ENCODE measurements at regions not wholly inside any gene's neighbourhood (a gene's known extent, or its start where the extent isn't known, plus 50 kb on each side); places are given as distances from the start of the nearest gene placed in this dataset.
A peak's percentile ranks its signal among the peaks of the same experiment; 100 is the strongest.

DNA sequence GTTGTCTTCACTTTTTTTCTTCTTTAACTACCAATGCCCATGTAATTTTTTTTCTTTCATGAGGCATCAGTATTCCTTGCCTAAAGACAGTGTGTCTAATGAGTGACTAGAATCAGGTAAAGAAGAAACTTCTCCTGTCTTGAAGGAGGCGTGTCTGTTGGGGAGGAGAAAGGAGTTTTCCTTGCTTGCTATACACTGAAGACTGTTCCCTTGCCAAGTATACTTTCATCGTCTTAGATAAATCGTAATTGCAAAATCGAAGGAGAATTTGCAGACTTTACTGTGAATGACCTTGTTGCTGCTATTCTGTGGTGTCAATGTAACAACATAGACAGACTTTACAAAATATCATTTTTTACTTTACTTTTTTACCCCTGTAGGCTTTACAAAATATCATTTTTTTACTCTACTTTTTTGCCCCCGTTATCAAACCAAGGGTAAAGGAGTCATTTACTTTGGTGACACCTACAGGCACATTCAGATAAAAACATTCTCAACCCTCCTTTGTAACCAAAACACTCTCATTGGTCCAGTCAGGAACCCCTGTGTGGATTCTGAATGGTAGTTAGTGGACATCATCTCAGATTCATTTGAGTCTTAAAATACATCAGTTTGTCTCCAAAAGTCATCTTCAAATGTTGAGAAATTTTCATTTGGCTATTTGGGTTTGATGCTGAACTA lies 232.4 kb downstream of the AHR start:
- Histone ChIP-seq H2AFZ (ENCODE audit: low read length) (peak overlapping the region; percentile 81; the same call in 1 of the 2 replicates), H3K9me2 (replicated peaks; ENCODE audit: low read depth, low read length) (no peaks in the 10 kb centered on the region), H3K4me1 (ENCODE audit: insufficient read depth, low read length, poor library complexity, severe bottlenecking) (peaks cover 18% of the 10 kb centered on the region), H3K9ac (ENCODE audit: low read depth, low read length, poor library complexity, severe bottlenecking) (no peak overlapping the region), H3K4me3 (ENCODE audit: low read length, poor library complexity, severe bottlenecking) (peak overlapping the region; percentile 45), H3K36me3 (ENCODE audit: insufficient read depth, low read length) (no peaks in the 10 kb centered on the region), H3K4me2 (ENCODE audit: low read depth, low read length, poor library complexity, severe bottlenecking) (peak overlapping the region; percentile 68), H3K79me2 (ENCODE audit: insufficient read depth, low read length) (no peaks in the 10 kb centered on the region), H3K9me3 (ENCODE audit: insufficient read depth, low read depth, low read length) (no peaks in the 10 kb centered on the region), H3K27me3 (ENCODE audit: insufficient read depth, low read length, poor library complexity, severe bottlenecking) (no peaks in the 10 kb centered on the region), H4K20me1 (ENCODE audit: insufficient read depth, low read length, poor library complexity, severe bottlenecking) (no peaks in the 10 kb centered on the region), H3F3A (ENCODE audit: low read depth) (0 out of 2 replicates have a peak, but pooled peaks cover 1% of the 10 kb centered on the region)
- TF ChIP-seq, protein P1, sequence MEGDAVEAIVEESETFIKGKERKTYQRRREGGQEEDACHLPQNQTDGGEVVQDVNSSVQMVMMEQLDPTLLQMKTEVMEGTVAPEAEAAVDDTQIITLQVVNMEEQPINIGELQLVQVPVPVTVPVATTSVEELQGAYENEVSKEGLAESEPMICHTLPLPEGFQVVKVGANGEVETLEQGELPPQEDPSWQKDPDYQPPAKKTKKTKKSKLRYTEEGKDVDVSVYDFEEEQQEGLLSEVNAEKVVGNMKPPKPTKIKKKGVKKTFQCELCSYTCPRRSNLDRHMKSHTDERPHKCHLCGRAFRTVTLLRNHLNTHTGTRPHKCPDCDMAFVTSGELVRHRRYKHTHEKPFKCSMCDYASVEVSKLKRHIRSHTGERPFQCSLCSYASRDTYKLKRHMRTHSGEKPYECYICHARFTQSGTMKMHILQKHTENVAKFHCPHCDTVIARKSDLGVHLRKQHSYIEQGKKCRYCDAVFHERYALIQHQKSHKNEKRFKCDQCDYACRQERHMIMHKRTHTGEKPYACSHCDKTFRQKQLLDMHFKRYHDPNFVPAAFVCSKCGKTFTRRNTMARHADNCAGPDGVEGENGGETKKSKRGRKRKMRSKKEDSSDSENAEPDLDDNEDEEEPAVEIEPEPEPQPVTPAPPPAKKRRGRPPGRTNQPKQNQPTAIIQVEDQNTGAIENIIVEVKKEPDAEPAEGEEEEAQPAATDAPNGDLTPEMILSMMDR (conservative IDR thresholded peaks at IDR 0.05; ENCODE audit: low read length), result peak; percentile 80
- no peak for TF ChIP-seq EZH2phosphoT487 (IDR thresholded peaks at IDR 0.05; ENCODE audit: borderline replicate concordance)

DNA sequence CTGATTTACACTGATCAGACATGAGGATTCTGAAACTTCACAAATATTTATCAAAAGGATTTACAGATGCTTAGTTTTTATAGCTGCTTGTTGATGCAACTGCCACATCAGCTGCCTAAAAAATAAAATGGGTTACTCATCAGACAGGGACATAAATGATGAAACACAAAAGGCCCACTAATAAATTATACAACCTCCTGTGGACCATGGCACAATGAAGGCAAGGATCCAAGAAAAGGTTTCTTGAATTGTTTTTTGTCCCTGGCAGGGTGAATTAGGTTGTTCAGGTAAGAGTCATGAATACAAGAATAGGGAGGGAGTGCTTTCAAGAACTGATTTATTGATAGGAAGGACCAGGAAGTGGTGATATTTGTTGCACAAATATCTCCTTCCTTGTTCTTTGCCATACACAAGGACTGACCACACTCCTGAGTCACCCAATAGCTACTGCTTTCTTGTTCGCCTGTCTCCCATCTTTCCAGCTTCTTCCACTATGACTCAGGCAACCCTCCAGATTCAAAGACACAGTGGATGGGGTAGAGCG lies 234.5 kb downstream of the AHR start:
- H3K79me2 ChIP-seq (ENCODE audit: insufficient read depth, low read length), result no peaks in the 10 kb centered on the region

DNA sequence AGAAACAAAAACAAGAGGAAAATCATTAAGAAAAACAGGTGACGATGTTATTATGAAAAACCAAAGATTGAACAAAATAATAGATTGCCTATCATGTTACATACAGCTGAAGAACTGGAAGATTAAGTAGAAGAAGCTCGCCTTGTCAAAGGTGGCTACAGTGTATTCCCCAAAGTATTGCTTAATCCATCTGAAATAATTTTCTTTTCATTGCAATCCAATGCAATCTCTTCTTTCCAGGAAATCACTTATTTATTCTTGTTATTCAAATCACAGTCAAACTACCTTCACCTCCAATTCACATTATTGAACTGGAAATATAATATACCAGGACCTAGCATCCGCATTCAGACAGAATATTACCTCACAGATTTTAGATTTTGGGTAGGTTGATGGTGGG lies 235.9 kb downstream of the AHR start:
- Histone ChIP-seq H4K20me1 (ENCODE audit: insufficient read depth, low read length, poor library complexity, severe bottlenecking) (no peaks in the 10 kb centered on the region), H3K4me1 (ENCODE audit: insufficient read depth, low read length, poor library complexity, severe bottlenecking) (peaks cover 18% of the 10 kb centered on the region), H3K4me2 (ENCODE audit: low read depth, low read length, poor library complexity, severe bottlenecking) (no peak overlapping the region), H3K36me3 (ENCODE audit: insufficient read depth, low read length) (no peaks in the 10 kb centered on the region), H3K9me2 (replicated peaks; ENCODE audit: low read depth, low read length) (no peaks in the 10 kb centered on the region), H3F3A (ENCODE audit: low read depth) (no peaks in the 10 kb centered on the region), H2AFZ (ENCODE audit: low read length) (no peak overlapping the region), H3K4me3 (ENCODE audit: low read length, poor library complexity, severe bottlenecking) (no peak overlapping the region), H3K79me2 (ENCODE audit: insufficient read depth, low read length) (no peaks in the 10 kb centered on the region), H3K9ac (ENCODE audit: low read depth, low read length, poor library complexity, severe bottlenecking) (no peak overlapping the region), H3K9me3 (ENCODE audit: insufficient read depth, low read depth, low read length) (no peaks in the 10 kb centered on the region), H3K27me3 (ENCODE audit: insufficient read depth, low read length, poor library complexity, severe bottlenecking) (no peaks in the 10 kb centered on the region)
- TF ChIP-seq EZH2phosphoT487 (IDR thresholded peaks at IDR 0.05; ENCODE audit: borderline replicate concordance), result no peak
- TF ChIP-seq, protein P1 (conservative IDR thresholded peaks at IDR 0.05; ENCODE audit: low read length), result no peak

More for the DNA sequence above, 234.5 kb downstream of the AHR start:
- H2AFZ ChIP-seq (ENCODE audit: low read length), result 0 out of 2 replicates have a peak overlapping the region, but pooled peaks have one; percentile 81
- H3K36me3 ChIP-seq (ENCODE audit: insufficient read depth, low read length), result no peaks in the 10 kb centered on the region
- H3K4me1 ChIP-seq (ENCODE audit: insufficient read depth, low read length, poor library complexity, severe bottlenecking), result peaks cover 18% of the 10 kb centered on the region
- TF ChIP-seq, protein P1 (conservative IDR thresholded peaks at IDR 0.05; ENCODE audit: low read length), result no peak
- TF ChIP-seq EZH2phosphoT487 (IDR thresholded peaks at IDR 0.05; ENCODE audit: borderline replicate concordance), result no peak
- H3K27me3 ChIP-seq (ENCODE audit: insufficient read depth, low read length, poor library complexity, severe bottlenecking), result no peaks in the 10 kb centered on the region
- H3K9ac ChIP-seq (ENCODE audit: low read depth, low read length, poor library complexity, severe bottlenecking), result no peak overlapping the region
- no peak overlapping the region for H3K4me3 ChIP-seq (ENCODE audit: low read length, poor library complexity, severe bottlenecking)
- no peaks in the 10 kb centered on the region for H4K20me1 ChIP-seq (ENCODE audit: insufficient read depth, low read length, poor library complexity, severe bottlenecking)
- no peaks in the 10 kb centered on the region for H3K9me2 ChIP-seq (replicated peaks; ENCODE audit: low read depth, low read length)
- H3K4me2 ChIP-seq (ENCODE audit: low read depth, low read length, poor library complexity, severe bottlenecking), result no peak overlapping the region
- no peaks in the 10 kb centered on the region for H3F3A ChIP-seq (ENCODE audit: low read depth)
- H3K9me3 ChIP-seq (ENCODE audit: insufficient read depth, low read depth, low read length), result no peaks in the 10 kb centered on the region

All from Loucy (cell line).